ENCODE measurements at regions not wholly inside any gene's neighbourhood (a gene's known extent, or its start where the extent isn't known, plus 50 kb on each side); places are given as distances from the start of the nearest gene placed in this dataset.

DNA sequence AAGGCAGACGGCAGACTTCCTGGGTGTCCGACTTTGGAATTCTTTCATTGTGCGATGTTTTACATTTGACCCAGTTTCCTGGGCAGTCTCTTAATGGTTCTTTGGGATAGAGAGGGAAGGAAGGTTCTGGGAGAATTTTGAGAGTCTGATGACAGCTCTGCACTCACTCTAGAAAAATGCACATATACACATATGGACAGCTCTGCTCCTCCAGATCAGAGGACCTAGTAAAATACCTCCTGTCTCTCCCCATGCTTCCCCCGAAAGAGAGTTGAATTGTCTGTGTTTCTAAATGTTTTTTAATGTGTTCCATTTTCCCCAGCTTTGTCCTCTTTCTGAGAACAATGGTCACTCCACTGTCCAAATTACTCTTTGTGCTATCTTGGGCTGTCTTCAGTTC, 102.0 kb upstream of the CXCR4 start:
- TF ChIP-seq, protein P1, sequence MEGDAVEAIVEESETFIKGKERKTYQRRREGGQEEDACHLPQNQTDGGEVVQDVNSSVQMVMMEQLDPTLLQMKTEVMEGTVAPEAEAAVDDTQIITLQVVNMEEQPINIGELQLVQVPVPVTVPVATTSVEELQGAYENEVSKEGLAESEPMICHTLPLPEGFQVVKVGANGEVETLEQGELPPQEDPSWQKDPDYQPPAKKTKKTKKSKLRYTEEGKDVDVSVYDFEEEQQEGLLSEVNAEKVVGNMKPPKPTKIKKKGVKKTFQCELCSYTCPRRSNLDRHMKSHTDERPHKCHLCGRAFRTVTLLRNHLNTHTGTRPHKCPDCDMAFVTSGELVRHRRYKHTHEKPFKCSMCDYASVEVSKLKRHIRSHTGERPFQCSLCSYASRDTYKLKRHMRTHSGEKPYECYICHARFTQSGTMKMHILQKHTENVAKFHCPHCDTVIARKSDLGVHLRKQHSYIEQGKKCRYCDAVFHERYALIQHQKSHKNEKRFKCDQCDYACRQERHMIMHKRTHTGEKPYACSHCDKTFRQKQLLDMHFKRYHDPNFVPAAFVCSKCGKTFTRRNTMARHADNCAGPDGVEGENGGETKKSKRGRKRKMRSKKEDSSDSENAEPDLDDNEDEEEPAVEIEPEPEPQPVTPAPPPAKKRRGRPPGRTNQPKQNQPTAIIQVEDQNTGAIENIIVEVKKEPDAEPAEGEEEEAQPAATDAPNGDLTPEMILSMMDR (IDR thresholded peaks at IDR 0.05) = no peak
- TF ChIP-seq POLR2AphosphoS5 (IDR thresholded peaks at IDR 0.05) (no peak), POLR2A (IDR thresholded peaks at IDR 0.05) (no peak), EP300 (IDR thresholded peaks at IDR 0.05) (no peak)
